ENCODE measurements at regions not wholly inside any gene's neighbourhood (a gene's known extent, or its start where the extent isn't known, plus 50 kb on each side); places are given as distances from the start of the nearest gene placed in this dataset.
A peak's percentile ranks its signal among the peaks of the same experiment; 100 is the strongest.

- no peak for DNase-seq (ENCODE audit: low spot score)
These were observed 91.2 kb upstream of the ABI3BP start for GRCh38 chr3:101084404-101084803.

GRCh38 chr3:101081999-101082398 is 88.8 kb upstream of the ABI3BP start:
- no peak for DNase-seq (ENCODE audit: low spot score)

GRCh38 chr3:101081446-101081845 is 88.2 kb upstream of the ABI3BP start:
- no peak for DNase-seq (ENCODE audit: low spot score)

- DNase-seq (ENCODE audit: low spot score), result no peak
These were observed 84.3 kb upstream of the ABI3BP start for GRCh38 chr3:101077361-101078011.

- DNase-seq (ENCODE audit: low spot score), result no peak
These were observed 81.3 kb upstream of the ABI3BP start for GRCh38 chr3:101074518-101074917.

GRCh38 chr3:101072300-101072699 is 79.1 kb upstream of the ABI3BP start:
- no peak for DNase-seq (ENCODE audit: low spot score)

- no peak for DNase-seq (ENCODE audit: low spot score)
These were observed 77.5 kb upstream of the ABI3BP start for GRCh38 chr3:101070799-101071121.

- peak; percentile 11 for DNase-seq (ENCODE audit: low spot score)
These were observed 76.9 kb upstream of the ABI3BP start for GRCh38 chr3:101069901-101070798.

- DNase-seq (ENCODE audit: low spot score), result no peak
These were observed 75.8 kb upstream of the ABI3BP start for GRCh38 chr3:101068876-101069606.

GRCh38 chr3:101066711-101067129 is 73.5 kb upstream of the ABI3BP start:
- DNase-seq (ENCODE audit: low spot score), result peak; percentile 2

GRCh38 chr3:101065962-101066361 is 72.7 kb upstream of the ABI3BP start:
- no peak for DNase-seq (ENCODE audit: low spot score)

GRCh38 chr3:101063401-101063800 is 70.2 kb upstream of the ABI3BP start:
- no peak for DNase-seq (ENCODE audit: low spot score)

- no peak for DNase-seq (ENCODE audit: low spot score)
These were observed 68.1 kb upstream of the ABI3BP start for GRCh38 chr3:101061312-101061711.

- no peak for DNase-seq (ENCODE audit: low spot score)
These were observed 57.6 kb upstream of the ABI3BP start for GRCh38 chr3:101050866-101051265.

GRCh38 chr3:101050046-101050445 is 56.8 kb upstream of the ABI3BP start:
- DNase-seq (ENCODE audit: low spot score), result no peak

GRCh38 chr3:101049532-101049931 is 56.3 kb upstream of the ABI3BP start:
- no peak for DNase-seq (ENCODE audit: low spot score)

- no peak for DNase-seq (ENCODE audit: low spot score)
These were observed 50.5 kb upstream of the ABI3BP start for GRCh38 chr3:101043687-101044078.

- no peak for DNase-seq (ENCODE audit: low spot score)
These were observed 49.9 kb upstream of the ABI3BP start for GRCh38 chr3:101042996-101043686.

Measured in cerebellar cortex (tissue), 1 donor.